Fibroblast of lung (primary cell): ENCODE measurements at regions not wholly inside any gene's neighbourhood (a gene's known extent, or its start where the extent isn't known, plus 50 kb on each side); places are given as distances from the start of the nearest gene placed in this dataset.

Experiments used
- EZH2 ChIP-seq: IDR thresholded peaks from 2 replicates; pipeline ENCODE4 v1.5.1; 2012; ENCODE audit warnings: low read length, control low read depth, mild to moderate bottlenecking; ENCODE audit errors: missing control alignments
- TF ChIP-seq, protein P1 (sequence below), 2 donors: IDR thresholded peaks in 1 of 2; conservative IDR thresholded peaks in 1 of 2; 1 replicate in 1 of 2; 2 replicates in 1 of 2; pipeline ENCODE4 v1.5.1; 2011 to 2012; ENCODE audit warnings: low read length in 2 of 2, control low read depth in 1 of 2, inconsistent platforms in 1 of 2, low read depth in 1 of 2, mild to moderate bottlenecking in 1 of 2

GRCh38 chr12:131612092-131612755 lies 98.7 kb upstream of the SFSWAP start:
- TF ChIP-seq, protein P1, sequence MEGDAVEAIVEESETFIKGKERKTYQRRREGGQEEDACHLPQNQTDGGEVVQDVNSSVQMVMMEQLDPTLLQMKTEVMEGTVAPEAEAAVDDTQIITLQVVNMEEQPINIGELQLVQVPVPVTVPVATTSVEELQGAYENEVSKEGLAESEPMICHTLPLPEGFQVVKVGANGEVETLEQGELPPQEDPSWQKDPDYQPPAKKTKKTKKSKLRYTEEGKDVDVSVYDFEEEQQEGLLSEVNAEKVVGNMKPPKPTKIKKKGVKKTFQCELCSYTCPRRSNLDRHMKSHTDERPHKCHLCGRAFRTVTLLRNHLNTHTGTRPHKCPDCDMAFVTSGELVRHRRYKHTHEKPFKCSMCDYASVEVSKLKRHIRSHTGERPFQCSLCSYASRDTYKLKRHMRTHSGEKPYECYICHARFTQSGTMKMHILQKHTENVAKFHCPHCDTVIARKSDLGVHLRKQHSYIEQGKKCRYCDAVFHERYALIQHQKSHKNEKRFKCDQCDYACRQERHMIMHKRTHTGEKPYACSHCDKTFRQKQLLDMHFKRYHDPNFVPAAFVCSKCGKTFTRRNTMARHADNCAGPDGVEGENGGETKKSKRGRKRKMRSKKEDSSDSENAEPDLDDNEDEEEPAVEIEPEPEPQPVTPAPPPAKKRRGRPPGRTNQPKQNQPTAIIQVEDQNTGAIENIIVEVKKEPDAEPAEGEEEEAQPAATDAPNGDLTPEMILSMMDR (conservative IDR thresholded peaks at IDR 0.05 in 1 of 2, IDR thresholded peaks at IDR 0.05 in 1 of 2; ENCODE audit: low read depth in 1 of 2, low read length in 2 of 2) = no peak
- no peak for TF ChIP-seq EZH2
